Esophagus squamous epithelium (tissue), 4 donors: ENCODE measurements at regions not wholly inside any gene's neighbourhood (a gene's known extent, or its start where the extent isn't known, plus 50 kb on each side); places are given as distances from the start of the nearest gene placed in this dataset.

Experiments
- POLR2A ChIP-seq, 4 donors: fragments of 450-650 bp; IDR thresholded peaks; one replicate each; pipeline ENCODE4 v1.6.1; 2017; ENCODE audit warnings: antibody characterized with exemption in 4 of 4, mild to moderate bottlenecking in 4 of 4, moderate library complexity in 3 of 4
- TF ChIP-seq, protein P1 (sequence below), 6 experiments: fragments of 450-650 bp in 4 of 6; fragments of 200-600 bp in 2 of 6; sonication (generic) in 2 of 6; IDR thresholded peaks; one replicate each; pipeline ENCODE4 v1.5.1; 2016 to 2019; ENCODE audit warnings: antibody characterized with exemption in 6 of 6, mild to moderate bottlenecking in 4 of 6, moderate library complexity in 4 of 6

DNA sequence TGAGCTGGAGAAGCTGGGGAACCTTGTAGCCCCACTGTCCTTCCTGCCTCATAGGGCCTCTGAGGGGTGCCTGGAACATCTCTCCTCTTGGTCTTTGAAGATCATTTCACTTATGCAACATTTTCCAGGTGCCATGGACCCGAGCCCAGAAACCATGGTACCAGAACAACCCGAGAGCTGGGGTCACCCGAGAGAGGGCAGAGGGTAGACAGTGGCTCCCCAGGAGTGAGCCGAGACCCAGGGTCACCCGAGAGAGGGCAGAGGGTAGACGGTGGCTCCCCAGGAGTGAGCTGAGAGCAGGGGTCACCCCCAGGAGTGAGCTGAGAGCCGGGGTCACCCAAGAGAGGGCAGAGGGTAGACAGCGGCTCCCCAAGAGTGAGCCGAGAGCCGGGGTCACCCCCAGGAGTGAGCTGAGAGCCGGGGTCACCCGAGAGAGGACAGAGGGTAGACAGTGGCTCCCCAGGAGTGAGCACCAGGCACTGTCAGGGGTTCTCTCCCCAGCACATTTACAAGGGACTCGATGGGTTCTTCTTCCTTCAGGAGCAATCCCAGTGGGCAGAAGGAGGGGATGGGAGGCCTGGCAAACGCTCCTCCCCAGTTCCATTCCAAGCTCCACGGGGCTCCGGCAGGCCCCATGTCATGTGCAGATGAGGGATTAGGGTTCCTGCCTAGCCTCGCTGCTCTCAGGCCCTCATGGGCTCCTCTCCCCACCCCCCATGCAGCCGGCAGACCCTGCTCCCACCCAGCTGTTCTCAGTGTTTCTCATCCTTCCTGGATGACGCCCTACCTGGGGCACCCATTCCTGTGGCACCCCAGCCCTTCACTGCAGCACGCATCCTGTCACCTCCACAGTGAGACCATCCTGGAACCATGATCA lies 163.5 kb downstream of the RTP5 start:
- TF ChIP-seq, protein P1, sequence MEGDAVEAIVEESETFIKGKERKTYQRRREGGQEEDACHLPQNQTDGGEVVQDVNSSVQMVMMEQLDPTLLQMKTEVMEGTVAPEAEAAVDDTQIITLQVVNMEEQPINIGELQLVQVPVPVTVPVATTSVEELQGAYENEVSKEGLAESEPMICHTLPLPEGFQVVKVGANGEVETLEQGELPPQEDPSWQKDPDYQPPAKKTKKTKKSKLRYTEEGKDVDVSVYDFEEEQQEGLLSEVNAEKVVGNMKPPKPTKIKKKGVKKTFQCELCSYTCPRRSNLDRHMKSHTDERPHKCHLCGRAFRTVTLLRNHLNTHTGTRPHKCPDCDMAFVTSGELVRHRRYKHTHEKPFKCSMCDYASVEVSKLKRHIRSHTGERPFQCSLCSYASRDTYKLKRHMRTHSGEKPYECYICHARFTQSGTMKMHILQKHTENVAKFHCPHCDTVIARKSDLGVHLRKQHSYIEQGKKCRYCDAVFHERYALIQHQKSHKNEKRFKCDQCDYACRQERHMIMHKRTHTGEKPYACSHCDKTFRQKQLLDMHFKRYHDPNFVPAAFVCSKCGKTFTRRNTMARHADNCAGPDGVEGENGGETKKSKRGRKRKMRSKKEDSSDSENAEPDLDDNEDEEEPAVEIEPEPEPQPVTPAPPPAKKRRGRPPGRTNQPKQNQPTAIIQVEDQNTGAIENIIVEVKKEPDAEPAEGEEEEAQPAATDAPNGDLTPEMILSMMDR (IDR thresholded peaks at IDR 0.05): no peak
- TF ChIP-seq POLR2A (IDR thresholded peaks at IDR 0.05): no peak
